Activated CD4-positive, alpha-beta T cell treated with anti-CD3 and anti-CD28 coated beads for 4 hours (primary cell): ENCODE measurements at regions not wholly inside any gene's neighbourhood (a gene's known extent, or its start where the extent isn't known, plus 50 kb on each side); places are given as distances from the start of the nearest gene placed in this dataset.

Source experiments
- DNase-seq, 2 donors: peaks; one replicate each; pipeline ENCODE4 v3.0.0-alpha.2; 2020

DNA sequence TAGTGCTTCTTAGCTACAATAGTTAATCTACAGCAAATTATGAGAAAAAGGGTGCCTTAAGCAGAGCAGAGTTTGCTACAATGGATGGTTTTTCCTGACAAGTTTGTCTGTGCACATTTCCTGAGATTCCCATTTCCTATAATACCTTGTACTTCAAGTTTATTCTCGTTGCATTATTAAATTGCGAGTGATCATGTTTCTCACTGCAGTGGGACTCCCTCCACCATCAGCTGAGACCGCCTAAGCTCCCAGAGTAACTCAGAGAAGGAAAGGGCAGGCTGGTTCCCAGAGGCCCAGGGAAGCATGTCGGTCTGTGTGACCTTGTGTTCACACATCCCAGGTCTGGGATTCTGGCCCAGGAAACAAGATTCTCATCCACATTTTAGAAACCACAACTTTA is 162.1 kb downstream of the ARL4C start:
- no peak for DNase-seq

DNA sequence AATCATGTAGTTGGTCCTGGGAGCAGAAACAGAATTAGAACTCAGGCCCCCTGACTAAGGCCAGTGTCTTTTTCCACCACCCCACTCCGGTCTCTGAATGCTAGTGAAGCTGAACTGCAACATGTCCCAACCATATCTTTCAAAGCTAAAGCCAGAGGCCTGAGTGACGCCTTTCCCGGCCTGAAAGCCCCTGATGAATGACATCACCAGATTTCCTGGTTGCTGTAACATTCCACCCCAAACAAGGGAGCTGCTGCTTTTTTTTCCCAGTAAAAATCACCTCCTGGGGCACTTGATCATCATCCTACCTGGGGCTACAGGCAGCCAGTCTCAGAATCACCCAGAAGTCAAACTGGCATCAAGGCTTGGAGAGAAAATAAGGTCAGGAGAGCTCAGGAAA is 162.7 kb downstream of the ARL4C start:
- no peak for DNase-seq

DNA sequence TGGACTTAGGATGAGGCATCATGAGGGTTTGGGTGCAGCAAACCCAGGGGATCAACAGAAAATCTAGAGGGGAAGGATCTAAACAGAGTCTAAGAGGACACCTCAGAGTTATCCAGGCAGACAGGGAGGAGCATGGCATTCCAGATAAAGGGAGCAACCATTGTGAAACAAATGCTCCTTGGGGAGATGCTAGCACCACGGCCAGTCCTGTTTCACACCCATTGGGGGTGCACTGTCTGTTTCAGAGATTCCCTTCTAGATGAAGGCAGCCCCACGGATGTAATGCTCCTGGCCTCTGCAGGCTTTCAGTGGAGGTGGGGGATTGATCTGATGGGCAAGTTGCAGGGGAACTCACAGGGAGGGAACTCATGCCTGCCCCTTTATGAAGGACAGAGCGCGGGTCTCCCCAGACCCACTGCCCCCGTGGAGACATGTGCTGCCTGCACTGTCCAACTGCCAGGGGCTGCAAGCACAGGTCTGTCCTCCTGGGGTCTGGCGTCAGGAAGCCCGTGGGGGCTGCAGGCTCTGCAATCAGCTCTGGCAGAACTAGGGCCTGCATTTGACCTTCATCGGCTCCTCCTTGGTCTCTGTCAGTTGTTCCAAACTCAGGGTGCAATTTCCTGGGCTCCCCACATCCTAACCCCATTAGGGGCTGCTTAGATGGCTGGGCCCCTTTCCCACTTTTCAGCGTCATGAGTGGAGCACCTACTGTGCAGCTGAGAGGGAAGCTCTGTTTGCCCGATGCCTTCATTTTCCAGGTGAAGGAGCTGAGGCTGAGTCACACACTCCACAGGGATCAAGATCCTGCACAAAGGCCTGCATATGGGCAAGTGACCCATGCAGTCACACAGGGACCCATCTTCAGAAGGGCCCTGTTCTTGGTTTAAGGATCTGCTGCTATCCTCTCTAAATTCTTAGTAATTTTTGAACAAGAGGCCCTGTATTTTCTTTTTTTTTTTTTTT is 163.4 kb downstream of the ARL4C start:
- no peak for DNase-seq

DNA sequence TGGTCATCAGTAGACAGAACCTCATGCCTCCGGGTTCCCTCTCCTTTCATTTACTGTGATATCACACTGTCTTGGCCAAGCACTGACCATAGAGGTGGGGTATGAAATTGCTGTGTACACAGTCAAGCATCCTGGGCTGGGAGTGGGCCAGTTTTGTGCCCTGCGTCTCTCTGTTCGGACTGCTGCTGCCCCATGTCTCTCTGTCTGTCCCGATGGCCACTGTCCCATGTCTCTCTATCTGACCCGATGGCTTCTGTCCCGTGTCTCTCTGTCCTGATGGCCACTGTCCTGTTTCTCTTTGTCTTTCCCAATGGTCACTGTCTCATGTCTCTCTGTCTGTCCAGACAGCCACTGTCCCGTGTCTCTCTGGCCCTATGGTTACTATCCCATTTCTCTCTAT is 164.9 kb downstream of the ARL4C start:
- DNase-seq, result no peak

DNA sequence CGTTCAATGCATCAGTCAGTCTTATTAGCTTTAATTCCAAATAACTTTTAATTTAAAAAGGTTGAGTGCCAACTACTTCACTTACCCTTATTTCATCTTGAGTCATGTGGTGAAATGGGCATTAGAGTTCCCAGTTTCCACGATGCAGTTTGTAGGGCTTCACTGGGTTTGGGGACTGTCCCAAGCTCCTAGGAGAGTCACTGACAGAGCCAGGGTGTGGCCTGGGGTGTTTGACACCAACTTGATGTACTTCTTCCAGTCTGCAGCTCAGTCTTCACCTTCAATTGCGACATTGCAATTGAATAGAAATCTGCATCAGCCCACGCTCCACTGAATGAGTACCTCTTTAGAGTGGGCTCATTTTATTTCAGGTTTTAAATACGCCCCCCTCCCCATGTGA is 165.3 kb downstream of the ARL4C start:
- DNase-seq, result no peak

DNA sequence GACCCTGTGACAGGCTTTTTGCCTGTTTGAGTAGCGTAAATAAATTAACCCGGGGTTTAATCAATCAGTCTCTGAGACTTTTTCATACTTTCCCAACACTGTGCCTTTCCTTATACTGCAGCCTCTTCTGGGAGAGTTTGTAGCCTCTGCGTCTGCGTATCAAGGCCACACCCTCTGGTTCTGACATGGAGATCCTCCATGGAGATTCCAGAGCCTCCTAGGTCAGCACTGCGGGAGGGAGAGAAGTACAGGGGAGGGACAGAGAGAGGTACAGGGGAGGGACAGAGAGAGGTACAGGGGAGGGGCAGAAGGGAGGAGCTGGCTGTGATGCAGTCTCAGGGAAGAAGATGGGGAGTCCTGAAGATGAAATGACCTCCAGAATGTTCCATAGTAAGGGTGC is 166.0 kb downstream of the ARL4C start:
- DNase-seq, result no peak

DNA sequence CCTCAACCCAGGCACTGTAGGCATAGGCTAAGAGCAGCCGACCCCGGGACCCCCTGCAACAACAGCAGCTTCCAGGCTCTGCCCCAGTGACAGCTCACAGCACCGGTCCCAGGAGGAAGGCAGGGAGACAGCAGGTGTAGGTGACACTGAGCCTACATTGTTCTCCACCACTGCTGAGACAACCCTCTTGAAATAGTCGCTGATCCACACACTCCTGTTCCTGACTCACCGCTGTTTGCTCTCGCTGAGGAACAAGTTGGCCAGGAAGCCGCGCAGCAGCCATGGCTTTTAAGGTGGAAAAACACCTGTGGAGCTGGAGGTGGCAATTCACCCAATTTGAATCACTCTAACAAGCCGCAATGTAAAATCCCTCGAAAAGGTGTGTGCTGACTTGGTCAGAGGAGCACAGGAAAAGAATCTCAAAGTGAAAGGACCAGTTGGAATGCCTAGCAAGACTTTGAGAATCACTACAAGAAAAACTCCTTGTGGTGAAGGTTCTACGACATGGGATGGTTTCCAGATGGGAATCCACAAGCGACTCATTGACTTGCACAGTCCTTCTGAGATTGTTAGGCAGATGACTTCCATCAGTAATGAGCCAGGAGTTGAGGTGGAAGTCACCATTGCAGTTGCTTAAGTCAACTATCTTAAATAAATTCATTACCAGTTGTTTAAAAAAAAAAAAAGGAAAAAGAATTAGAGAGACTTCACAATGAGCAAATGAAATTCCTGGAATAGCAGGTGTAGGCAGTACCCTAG is 167.5 kb downstream of the ARL4C start:
- no peak for DNase-seq

DNA sequence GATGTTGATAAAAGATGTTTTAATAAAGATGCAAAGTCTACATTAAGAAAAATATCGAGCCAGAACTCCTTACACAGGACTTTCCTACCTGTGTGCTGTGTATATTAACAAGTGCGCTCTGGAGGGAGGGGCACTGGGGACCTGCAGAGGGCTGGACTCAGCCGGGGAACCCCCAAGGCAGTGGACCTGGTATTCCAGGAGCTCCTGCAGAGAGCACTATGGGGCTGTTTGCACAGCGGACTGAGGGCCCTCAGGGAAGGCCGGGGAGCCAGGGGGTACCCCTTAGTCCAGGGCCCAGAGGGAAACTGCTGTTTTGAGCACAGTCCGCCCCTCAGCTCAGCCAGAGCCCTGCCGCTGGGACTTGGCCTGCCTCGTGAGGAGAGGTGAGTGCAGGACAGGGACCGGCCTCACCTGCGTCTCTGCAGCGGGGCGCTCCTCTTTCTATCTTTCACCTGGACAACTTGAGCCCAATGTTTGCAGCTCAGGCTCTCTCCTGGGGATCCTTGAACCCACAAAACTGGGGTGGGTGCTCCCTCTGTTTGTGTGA is 168.4 kb downstream of the ARL4C start:
- no peak for DNase-seq

DNA sequence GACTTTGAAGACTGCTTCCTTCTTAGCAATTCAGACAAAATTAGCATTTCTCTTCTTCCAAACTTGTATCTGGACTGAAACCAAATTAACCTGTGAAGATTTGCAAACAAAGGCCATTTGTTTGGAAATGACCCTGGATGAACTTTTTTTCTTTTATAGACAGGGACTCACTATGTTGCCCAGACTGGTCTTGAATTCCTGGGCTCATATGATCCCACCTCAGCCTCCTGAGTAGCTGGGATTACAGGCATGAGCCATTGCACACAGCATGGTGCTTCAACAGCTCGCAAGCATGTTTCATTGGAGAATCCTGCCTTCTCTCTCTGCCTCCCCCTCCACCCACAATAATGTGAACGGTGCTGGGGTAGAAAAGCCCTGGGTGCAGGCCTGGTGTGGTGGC is 170.2 kb downstream of the ARL4C start:
- no peak for DNase-seq

DNA sequence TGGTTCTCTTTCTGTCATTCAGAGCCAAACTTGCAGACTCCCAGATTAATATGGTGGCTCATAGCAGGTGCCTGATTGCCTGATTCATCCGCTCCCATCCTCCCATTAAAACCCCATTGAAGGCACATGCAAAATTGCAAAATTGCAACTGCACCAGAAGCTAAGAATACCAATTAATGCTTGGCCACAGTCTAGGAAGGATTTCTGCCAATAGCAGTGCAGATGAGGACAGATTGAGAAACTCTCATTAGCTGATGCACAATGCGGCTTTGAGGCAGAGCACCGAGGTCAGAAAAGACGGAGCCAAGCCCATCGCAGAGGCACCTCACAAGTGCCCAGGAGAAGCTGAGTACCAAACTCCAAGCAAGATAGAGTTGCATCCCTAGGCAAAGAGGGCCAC is 172.8 kb downstream of the ARL4C start:
- DNase-seq, result no peak

DNA sequence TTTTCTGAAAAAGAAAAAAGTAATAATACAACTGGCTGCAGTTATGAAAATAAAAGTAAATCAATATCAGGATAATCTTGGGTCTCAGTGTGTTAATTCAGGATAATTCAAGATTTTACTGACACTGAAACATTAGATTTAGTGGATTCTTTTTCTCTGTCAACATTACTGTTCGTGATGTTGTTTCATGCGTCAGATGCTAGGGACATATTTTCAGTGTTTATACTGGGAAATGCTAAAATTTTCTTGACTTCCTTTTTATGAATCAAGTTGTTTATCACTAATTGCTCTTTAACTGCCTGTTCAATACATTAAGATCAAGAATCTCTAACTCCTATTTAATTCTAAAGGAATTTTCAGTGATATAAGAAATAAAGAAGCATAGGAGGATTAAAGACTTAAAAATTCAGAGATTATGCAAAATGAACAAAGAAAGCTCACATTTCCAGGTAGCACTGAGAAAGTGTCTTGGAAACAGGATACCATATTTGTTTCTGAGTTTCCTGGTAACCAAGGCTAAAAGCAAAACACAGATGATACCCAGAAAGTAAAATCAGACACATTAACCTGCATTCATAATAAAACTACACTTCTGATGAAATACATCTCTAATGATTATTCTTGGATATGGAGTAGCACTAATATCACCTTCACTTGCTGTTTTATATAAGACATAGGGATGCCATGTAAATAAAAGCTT is 174.0 kb downstream of the ARL4C start:
- no peak for DNase-seq

DNA sequence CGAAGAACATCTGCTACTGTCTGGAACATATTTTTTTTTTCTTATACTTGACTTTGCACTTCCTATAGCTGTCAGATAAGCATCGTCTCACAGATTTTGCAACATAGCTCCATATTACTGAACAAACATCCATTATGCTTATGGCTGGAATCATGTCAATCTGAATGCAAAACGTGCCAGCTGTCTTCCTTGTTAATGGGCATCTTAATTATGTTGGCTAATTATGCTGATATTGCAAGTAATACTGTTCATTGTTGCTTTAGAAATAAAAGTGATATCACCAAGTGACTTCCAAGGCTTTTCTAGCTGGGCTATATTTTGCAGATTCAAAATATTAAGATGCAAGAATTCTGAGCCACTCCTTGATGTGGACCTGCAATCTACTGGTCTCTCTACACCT is 176.8 kb downstream of the ARL4C start:
- no peak for DNase-seq

DNA sequence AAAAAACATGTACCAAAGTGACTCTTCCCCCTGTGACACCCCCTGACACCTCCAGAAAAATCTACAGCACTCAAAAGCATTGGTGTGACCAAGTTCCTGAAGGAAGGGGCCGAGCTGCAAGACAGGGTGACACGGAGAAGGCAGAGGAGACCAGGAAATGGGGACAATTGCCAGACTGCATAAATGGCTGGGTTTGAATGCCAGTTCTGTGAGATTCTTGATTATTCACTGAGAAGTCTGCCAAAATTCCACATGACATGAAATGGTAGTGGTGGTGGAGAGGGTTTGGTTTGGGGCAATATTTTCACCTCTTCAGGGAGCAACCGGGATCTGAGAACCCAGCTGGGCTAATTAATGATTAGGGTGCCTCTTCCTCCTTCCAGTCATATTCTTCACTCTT is 178.5 kb downstream of the ARL4C start:
- no peak for DNase-seq

DNA sequence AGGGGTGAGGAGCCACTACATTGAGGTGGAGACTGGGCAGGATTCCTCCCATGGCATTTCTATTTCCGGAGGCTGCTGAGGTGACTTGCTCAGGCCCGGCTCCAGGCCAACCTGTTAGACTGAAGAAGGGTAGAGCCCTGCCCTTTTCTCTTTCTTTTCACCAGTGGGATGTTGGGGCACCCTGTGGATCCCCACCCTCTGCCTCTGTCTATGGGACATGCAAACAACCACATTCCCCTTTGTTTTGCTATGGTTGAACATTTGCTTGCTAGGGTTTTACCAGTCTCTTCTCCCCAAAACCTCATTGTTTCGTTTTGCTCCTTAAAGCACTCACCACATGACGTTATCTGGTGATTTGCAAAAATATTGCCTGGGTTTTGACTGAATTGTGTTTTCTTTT is 183.3 kb downstream of the ARL4C start:
- no peak for DNase-seq

DNA sequence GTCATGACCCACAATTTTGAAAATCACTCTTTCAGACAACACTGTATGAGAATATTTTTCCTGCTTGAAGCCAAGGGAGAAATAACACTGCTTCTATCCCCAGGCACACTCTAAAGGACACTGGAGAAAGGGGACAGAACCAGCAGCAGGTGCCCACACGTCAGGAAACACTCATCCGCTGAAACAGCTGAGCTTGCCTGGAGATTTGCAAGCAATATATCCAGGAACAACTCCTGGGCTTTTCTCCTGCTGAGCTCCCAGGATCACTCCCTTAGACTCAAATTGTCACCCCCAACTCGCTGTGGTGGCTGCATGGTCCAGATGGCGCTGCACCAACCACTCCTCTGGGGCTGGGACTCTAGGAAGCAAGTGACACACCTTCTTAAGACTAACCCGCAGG is 186.7 kb downstream of the ARL4C start:
- DNase-seq, result no peak

DNA sequence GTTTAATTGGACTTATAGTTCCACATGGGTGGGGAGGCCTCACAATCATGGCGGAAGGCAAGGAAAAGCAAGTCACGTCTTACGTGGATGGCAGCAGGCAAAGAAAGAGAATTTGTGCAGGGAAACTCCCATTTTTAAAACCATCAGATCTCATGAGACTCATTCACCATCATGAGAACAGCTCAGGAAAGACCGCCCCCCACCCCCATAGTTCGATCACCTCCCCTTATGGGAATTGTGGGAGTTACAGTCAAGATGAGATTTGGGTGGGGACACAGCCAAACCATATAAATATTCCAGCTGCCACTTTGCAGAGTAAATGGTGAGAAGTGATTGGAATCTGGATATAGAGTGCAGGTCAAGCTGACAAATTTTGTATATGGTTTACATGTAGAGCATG is 187.4 kb downstream of the ARL4C start:
- no peak for DNase-seq

DNA sequence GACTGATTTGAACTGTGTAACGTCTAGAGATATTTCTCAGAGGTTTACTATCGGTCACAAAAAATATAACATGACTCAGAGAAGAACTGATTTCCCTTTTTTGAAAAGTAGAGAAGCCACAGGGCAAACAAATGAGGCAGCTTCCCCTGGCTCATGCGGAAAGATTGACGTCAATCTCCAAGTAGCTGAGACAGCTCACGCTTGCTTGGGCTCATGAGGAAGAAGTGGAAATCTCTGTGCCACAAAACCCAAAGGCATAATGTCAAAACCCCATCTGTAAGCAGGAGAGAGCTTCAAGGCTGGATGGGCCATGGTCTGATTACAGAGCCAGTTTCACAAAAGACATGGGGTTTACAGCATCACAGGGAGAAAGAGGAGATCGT is 188.1 kb downstream of the ARL4C start:
- DNase-seq, result peak; percentile 75 to 77

DNA sequence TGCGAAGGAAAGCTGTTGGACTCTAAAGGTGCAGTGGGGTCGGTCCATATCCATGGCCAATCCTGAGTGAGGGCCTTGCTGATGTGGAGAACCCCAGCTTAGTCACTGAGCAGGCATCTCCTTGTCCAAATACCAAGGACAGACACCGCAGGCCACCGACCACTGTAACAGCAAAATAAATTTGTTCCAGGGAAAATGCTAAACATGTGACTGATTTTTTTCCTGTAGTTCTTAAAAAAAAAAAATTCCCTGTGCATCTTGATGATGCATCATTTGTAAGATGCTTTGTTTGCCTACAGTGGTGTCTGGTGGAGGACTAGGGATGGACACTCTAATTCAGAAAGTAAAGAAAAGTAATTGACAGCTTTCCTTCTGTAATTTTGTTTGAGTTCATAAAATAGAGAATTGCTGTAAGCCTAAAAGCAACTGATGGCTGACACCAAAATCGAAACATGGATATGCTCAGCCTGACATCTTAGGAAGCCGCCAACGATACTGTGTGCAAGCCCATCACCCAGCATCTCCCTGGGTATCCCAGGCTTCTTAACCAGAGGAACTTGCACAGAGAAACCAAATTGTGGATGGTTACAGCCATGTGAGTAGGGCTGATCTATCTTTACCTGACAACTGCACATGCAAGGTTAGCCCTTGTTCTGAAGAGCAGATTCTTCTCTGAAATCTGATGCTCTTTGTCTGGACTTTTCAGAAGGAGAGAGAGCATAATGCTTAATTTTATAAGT is 188.6 kb downstream of the ARL4C start:
- no peak for DNase-seq

DNA sequence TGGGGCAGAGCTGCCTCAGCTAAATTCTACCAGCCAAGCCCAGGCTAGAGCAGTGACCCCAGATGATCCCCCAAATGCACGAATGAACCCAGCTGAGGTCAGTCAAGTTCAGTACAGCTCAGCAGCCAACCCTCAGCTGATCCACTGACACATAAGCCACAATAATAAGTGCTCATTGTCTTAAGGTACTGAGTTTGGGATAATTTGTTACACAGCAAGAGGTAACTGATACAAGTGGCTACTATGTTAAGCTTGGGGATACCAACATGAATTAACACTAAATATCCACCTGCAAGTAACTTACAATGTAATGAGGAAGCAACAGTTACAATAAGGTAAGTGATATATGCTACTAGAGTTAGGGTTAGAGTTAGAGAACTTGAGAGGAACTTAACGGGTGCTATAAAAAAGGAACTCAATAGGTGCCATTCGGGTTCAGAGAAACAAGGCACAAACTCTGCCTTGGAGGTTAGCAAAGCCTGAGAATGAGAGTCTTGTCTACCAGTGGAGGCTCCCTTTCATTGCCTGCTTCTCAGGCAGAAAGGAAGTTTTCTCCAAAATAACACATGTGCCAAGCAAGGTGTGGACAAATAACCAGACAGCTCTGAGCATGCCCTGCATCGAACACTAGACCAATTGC is 189.4 kb downstream of the ARL4C start:
- DNase-seq, result no peak

DNA sequence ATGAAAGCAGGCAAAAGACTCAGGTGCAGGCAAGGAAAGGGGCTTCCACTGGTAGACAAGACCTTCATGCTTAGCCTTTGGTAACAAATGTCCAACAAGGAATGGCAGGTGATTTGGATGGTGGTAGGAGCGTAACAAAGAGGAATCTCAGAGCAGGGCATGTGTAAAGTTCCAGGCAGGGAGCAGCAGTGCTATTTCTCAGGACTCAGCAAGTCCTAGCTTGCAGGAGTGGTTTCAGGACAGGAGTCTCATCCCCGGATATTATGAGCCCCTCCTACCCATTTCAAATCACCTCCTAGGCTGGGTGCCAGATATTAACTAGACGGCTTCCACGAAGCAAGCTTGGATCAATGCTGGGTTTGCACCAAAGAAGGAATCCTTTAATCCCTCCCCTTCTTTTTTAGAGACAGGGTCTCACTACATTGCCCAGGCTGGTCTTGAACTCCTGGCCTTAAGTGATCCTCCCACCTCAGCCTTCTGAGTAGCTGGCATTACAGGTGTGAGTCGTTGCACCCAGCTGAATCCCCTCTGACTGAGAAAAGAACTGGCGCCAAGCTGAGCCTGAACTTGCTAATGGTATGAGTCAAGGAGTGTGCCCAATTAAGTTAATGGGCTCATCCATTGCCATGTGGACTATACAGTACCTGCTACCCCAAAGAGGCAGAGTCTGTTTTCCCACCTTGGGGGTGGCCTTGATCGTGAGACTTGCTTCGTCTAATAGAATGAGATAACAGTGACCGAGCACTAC is 190.3 kb downstream of the ARL4C start:
- DNase-seq, result no peak

DNA sequence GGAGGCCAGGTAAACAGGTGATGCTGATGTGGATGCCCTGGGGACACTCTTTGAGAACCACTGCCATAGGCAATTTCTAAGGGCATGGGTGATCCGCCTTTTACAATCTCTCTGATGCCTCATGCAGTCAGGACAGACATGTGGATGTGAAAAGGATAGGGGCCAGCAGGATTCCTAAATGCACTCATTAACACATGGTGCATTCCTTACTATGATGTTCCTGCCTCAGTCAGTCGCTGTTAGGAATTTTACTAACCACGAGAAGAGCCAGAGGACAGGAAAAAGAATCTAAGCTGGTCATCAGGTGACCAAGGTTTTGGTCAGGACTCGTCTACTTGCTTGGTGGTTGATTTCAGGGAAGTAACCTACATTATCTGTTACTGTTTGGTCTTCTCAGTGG is 191.0 kb downstream of the ARL4C start:
- no peak for DNase-seq
